Jurkat, Clone E6-1 (cell line): ENCODE measurements at regions not wholly inside any gene's neighbourhood (a gene's known extent, or its start where the extent isn't known, plus 50 kb on each side); places are given as distances from the start of the nearest gene placed in this dataset.
A peak's percentile ranks its signal among the peaks of the same experiment; 100 is the strongest.

Source experiments
- DNase-seq: peaks from one replicate; pipeline ENCODE4 v3.0.0-alpha.2; 2011; ENCODE audit warnings: low read depth, low spot score
- H3K4me3 ChIP-seq: 2 replicates; pipeline ENCODE4 v1.5.1; 2011; ENCODE audit warnings: mild to moderate bottlenecking, low read length, control low read depth, moderate library complexity

GRCh38 chr14:71489742-71490141 lies 442.5 kb upstream of the RGS6 start:
- DNase-seq, result no peak
- H3K4me3 ChIP-seq, result no peak overlapping the region

DNA sequence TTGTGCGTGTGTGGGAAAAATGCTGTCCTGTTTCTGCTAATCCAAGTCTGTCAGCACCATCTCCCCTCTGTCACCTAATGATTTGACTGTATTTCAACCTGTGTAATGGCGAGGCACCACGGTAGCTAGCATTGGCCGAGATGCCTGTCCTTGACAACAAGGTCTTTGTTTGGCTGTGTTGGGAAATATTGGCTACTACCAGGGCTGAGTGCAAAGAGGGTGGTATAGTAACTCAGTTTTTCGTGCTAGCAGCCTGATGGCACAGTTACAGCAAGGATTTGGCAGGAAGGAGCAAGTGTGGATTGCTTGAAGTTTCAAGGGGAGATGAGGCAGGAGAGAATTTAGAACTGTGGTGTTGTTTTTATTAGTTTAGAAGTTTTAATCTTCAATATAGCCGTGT lies 440.3 kb upstream of the RGS6 start:
- DNase-seq, result no peak
- H3K4me3 ChIP-seq, result no peak overlapping the region

DNA sequence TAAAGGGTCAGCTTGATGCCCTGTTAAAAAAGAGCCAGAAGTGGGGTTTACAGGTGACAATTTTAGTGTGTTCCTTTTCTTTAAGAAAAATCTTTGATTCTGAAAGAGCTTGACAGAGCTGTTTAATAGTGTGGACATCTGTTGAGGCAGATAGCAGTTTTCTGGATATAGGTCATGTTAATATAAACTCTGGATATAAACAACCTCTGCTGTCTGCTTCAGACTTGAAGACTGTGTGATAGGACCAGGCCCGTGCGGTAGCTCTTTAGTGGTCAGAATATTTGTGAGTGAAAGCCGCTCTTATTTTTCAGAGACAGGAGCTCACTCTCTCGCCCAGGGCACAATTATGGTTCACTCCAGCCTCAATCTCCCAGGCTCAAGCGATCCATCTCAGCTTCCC lies 439.9 kb upstream of the RGS6 start:
- no peak for DNase-seq
- H3K4me3 ChIP-seq, result no peak overlapping the region

- DNase-seq, result peak; percentile 12
- no peak overlapping the region for H3K4me3 ChIP-seq
These were observed 434.6 kb upstream of the RGS6 start for GRCh38 chr14:71497645-71498086.

DNA sequence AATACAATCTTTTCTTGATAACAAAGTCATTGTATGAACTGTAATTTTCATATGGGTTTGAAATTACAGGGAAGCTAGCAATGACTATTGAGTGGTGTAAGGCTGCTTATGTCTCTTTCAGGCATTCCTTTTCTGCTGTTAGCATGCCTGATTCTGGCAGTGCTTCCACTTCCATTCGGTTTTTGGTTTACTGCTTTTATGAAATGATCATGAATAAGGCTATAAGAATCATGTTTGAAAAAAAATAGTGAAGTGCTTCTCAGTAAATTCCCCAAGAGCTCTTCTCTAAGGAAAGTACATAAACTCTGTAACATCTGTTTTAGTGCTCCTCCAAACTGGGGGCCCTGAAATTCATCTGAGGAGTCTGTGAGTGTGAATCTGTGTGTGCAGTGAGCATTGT lies 434.0 kb upstream of the RGS6 start:
- H3K4me3 ChIP-seq, result no peak overlapping the region
- DNase-seq, result no peak

GRCh38 chr14:71499018-71499417 lies 433.2 kb upstream of the RGS6 start:
- DNase-seq, result no peak
- H3K4me3 ChIP-seq, result no peak overlapping the region

- DNase-seq, result no peak
- H3K4me3 ChIP-seq, result no peak overlapping the region
These were observed 424.5 kb upstream of the RGS6 start for GRCh38 chr14:71507681-71508080.

DNA sequence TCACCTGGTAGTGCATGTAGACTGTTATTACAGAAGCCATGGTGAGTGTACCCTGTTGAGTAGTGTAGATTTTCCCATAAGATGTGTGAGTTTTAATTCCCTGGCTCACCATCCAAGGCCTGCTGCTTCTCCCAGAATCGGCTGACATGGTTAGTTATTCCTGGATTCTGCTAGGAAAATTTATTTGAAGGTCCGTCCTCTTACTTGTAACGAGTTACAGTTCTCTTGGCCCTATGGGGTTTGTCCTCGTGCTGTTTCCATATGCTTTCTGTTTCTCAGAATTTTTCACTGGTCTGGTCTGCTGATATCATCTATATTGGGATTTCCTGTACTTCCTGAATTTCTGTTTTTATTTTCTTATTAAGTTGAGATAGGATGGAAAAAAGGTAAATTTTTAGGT lies 423.3 kb upstream of the RGS6 start:
- no peak overlapping the region for H3K4me3 ChIP-seq
- no peak for DNase-seq

GRCh38 chr14:71511152-71511551 lies 421.1 kb upstream of the RGS6 start:
- no peak for DNase-seq
- H3K4me3 ChIP-seq, result no peak overlapping the region

- H3K4me3 ChIP-seq, result no peak overlapping the region
- DNase-seq, result no peak
These were observed 417.0 kb upstream of the RGS6 start for GRCh38 chr14:71514941-71515919.

GRCh38 chr14:71521238-71522135 lies 410.7 kb upstream of the RGS6 start:
- DNase-seq, result no peak
- H3K4me3 ChIP-seq, result no peak overlapping the region

GRCh38 chr14:71523630-71524319 lies 408.5 kb upstream of the RGS6 start:
- H3K4me3 ChIP-seq, result no peak overlapping the region
- DNase-seq, result no peak

GRCh38 chr14:71524320-71524982 lies 407.8 kb upstream of the RGS6 start:
- no peak overlapping the region for H3K4me3 ChIP-seq
- DNase-seq, result no peak

DNA sequence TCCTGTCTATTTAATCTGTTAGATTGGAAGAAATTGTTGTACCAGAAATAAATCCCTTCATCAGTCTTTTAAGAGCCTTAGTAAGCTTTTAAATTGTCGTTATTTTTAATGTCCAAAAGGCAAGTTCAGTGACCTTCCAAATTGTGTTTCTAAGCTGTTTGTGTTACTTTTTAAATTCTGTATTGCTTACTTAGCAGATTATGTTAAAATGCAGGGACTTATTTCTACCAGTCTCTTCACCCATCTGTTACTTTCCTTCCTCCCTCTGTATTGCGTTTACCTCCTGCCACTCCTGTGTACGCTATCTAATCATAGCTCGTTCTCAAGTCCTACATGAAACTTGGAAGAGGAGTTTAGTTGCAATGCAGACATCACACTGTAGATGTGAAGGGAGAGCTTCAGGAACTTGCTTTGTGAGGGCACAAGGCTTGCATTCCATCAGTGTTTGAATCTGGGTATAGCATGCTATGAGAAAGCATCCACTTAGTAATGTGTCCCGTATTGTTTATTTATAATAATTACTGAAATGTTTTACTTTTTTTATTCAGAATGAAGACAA lies 406.5 kb upstream of the RGS6 start:
- no peak overlapping the region for H3K4me3 ChIP-seq
- no peak for DNase-seq

DNA sequence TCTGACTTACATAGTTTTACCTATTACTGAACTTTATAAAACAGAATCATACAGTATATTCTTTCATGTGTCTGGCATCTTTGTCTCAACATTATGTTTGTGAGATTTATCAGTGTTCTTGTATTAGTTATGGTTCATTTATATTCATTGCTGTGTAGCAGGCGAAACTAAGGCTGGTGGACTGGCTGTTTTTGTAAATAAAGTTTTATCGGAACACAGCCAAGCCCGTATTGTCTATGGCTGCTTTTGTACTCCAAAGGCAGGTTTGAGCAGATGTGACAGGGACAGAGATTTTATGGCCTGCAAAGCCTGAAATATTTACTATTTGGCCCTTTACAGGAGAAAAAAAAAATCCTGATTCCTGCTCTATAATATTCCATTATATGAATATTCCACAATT lies 405.8 kb upstream of the RGS6 start:
- H3K4me3 ChIP-seq, result no peak overlapping the region
- no peak for DNase-seq

DNA sequence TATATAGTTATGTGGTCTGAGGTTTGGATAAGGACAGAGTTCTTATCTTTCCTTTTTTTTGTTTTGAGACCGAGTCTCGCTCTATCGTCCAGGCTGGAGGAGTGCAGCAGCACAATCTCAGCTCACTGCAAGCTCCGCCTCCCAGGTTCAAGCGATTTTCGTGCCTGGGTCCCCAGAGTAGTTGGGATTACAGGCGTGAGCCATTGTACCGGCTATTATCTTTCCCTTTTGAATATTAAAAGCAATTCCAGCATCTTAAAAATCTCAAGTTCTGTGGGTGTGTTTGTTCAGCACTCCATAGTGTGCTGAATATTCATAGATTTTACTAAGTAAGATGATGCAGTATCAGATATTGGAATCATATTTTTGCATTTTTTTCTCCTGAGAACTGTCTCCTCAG lies 404.4 kb upstream of the RGS6 start:
- no peak overlapping the region for H3K4me3 ChIP-seq
- DNase-seq, result no peak

DNA sequence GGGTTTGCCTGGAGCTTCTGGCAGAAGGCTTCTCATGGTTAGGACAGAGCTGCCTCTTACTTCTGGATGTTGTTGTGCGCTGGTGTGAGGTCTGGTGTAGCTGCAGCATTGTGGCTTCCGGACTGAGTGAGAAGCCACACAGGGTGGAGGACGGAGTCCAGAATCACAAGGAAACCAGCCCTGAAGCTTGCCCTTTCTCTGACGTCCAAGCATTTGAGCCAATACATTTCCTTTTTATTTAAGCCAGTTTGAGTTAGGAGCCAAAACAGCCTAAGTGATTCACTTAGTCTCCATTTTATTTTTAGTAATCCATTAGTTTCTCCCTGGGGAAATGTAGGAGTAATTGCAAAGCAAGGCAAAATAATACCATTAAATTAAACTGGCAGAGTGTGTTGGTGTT lies 402.4 kb upstream of the RGS6 start:
- H3K4me3 ChIP-seq, result no peak overlapping the region
- DNase-seq, result no peak

- DNase-seq, result no peak
- no peak overlapping the region for H3K4me3 ChIP-seq
These were observed 399.9 kb upstream of the RGS6 start for GRCh38 chr14:71532344-71532743.

DNA sequence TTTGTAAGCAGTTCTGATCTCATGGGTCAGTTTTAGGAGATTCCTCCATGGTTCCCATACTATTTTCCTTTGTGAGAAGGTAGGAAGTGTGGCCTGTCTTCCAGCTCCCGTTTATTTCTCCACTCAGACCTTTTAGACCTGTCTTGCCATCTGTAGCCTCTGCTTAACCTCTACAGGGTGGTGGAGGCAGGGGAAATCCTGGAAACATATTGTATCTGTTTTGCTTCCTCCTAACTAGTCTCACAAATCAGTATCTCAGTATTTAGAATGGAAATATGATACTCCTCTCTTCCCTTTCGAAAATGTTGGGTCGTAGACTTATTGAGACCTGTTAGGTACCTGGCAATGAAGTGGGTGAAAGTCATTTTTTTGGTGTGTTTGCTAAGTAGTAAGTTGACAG lies 399.4 kb upstream of the RGS6 start:
- no peak for DNase-seq
- no peak overlapping the region for H3K4me3 ChIP-seq
